ENCODE measurements at regions not wholly inside any gene's neighbourhood (a gene's known extent, or its start where the extent isn't known, plus 50 kb on each side); places are given as distances from the start of the nearest gene placed in this dataset.

GRCh38 chr20:19807946-19808330 lies 49.9 kb downstream of the RIN2 start:
- Histone ChIP-seq H3F3A (ENCODE audit: low read depth) (no peaks in the 10 kb centered on the region), H3K4me3 (ENCODE audit: low read length, poor library complexity, severe bottlenecking) (no peak overlapping the region), H3K9me3 (ENCODE audit: insufficient read depth, low read depth, low read length) (no peaks in the 10 kb centered on the region), H2AFZ (ENCODE audit: low read length) (no peak overlapping the region), H4K20me1 (ENCODE audit: insufficient read depth, low read length, poor library complexity, severe bottlenecking) (no peaks in the 10 kb centered on the region), H3K79me2 (ENCODE audit: insufficient read depth, low read length) (no peaks in the 10 kb centered on the region), H3K9ac (ENCODE audit: low read depth, low read length, poor library complexity, severe bottlenecking) (no peak overlapping the region), H3K36me3 (ENCODE audit: insufficient read depth, low read length) (no peaks in the 10 kb centered on the region), H3K4me2 (ENCODE audit: low read depth, low read length, poor library complexity, severe bottlenecking) (no peak overlapping the region), H3K27me3 (ENCODE audit: insufficient read depth, low read length, poor library complexity, severe bottlenecking) (no peaks in the 10 kb centered on the region), H3K4me1 (ENCODE audit: insufficient read depth, low read length, poor library complexity, severe bottlenecking) (no peaks in the 10 kb centered on the region), H3K9me2 (replicated peaks; ENCODE audit: low read depth, low read length) (no peaks in the 10 kb centered on the region)
- TF ChIP-seq EZH2phosphoT487 (IDR thresholded peaks at IDR 0.05; ENCODE audit: borderline replicate concordance), result no peak
- TF ChIP-seq, protein P1, sequence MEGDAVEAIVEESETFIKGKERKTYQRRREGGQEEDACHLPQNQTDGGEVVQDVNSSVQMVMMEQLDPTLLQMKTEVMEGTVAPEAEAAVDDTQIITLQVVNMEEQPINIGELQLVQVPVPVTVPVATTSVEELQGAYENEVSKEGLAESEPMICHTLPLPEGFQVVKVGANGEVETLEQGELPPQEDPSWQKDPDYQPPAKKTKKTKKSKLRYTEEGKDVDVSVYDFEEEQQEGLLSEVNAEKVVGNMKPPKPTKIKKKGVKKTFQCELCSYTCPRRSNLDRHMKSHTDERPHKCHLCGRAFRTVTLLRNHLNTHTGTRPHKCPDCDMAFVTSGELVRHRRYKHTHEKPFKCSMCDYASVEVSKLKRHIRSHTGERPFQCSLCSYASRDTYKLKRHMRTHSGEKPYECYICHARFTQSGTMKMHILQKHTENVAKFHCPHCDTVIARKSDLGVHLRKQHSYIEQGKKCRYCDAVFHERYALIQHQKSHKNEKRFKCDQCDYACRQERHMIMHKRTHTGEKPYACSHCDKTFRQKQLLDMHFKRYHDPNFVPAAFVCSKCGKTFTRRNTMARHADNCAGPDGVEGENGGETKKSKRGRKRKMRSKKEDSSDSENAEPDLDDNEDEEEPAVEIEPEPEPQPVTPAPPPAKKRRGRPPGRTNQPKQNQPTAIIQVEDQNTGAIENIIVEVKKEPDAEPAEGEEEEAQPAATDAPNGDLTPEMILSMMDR (conservative IDR thresholded peaks at IDR 0.05; ENCODE audit: low read length), result no peak

- no peaks in the 10 kb centered on the region for H3K79me2 ChIP-seq (ENCODE audit: insufficient read depth, low read length)
- H3K9ac ChIP-seq (ENCODE audit: low read depth, low read length, poor library complexity, severe bottlenecking), result no peak overlapping the region
- no peaks in the 10 kb centered on the region for H3K27me3 ChIP-seq (ENCODE audit: insufficient read depth, low read length, poor library complexity, severe bottlenecking)
- H3K36me3 ChIP-seq (ENCODE audit: insufficient read depth, low read length), result no peaks in the 10 kb centered on the region
- no peaks in the 10 kb centered on the region for H3K9me2 ChIP-seq (replicated peaks; ENCODE audit: low read depth, low read length)
- no peaks in the 10 kb centered on the region for H4K20me1 ChIP-seq (ENCODE audit: insufficient read depth, low read length, poor library complexity, severe bottlenecking)
- H3K4me1 ChIP-seq (ENCODE audit: insufficient read depth, low read length, poor library complexity, severe bottlenecking), result no peaks in the 10 kb centered on the region
- H3K9me3 ChIP-seq (ENCODE audit: insufficient read depth, low read depth, low read length), result no peaks in the 10 kb centered on the region
- no peaks in the 10 kb centered on the region for H3F3A ChIP-seq (ENCODE audit: low read depth)
- no peak overlapping the region for H3K4me3 ChIP-seq (ENCODE audit: low read length, poor library complexity, severe bottlenecking)
- TF ChIP-seq EZH2phosphoT487 (IDR thresholded peaks at IDR 0.05; ENCODE audit: borderline replicate concordance), result no peak
- TF ChIP-seq, protein P1 (conservative IDR thresholded peaks at IDR 0.05; ENCODE audit: low read length), result no peak
- no peak overlapping the region for H3K4me2 ChIP-seq (ENCODE audit: low read depth, low read length, poor library complexity, severe bottlenecking)
- H2AFZ ChIP-seq (ENCODE audit: low read length), result no peak overlapping the region
These were observed 50.4 kb downstream of the RIN2 start for GRCh38 chr20:19808498-19808897.

DNA sequence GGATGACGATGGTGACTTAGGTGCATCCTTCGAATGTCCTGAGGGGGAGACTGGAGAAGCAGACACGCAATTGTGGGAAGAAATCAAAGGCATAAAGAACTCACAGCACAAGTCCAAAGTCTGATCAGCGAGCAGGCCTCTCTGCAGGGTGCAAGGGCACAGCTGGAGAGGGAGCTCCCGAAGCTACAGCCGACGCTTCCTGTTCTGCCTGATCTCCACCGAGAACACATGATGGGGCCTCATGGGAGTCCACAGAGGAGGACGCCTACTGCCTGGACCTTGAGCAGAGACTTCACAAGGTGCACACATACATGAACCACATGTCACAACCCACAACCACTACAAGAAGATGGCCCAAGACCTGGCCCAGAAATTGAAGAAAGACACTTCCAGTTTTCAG lies 51.4 kb downstream of the RIN2 start:
- H3K9me3 ChIP-seq (ENCODE audit: insufficient read depth, low read depth, low read length), result no peaks in the 10 kb centered on the region
- H3K4me2 ChIP-seq (ENCODE audit: low read depth, low read length, poor library complexity, severe bottlenecking), result no peak overlapping the region
- H4K20me1 ChIP-seq (ENCODE audit: insufficient read depth, low read length, poor library complexity, severe bottlenecking), result no peaks in the 10 kb centered on the region
- no peaks in the 10 kb centered on the region for H3K79me2 ChIP-seq (ENCODE audit: insufficient read depth, low read length)
- H3K9ac ChIP-seq (ENCODE audit: low read depth, low read length, poor library complexity, severe bottlenecking), result no peak overlapping the region
- no peaks in the 10 kb centered on the region for H3K4me1 ChIP-seq (ENCODE audit: insufficient read depth, low read length, poor library complexity, severe bottlenecking)
- no peaks in the 10 kb centered on the region for H3F3A ChIP-seq (ENCODE audit: low read depth)
- no peak overlapping the region for H2AFZ ChIP-seq (ENCODE audit: low read length)
- no peaks in the 10 kb centered on the region for H3K36me3 ChIP-seq (ENCODE audit: insufficient read depth, low read length)
- no peaks in the 10 kb centered on the region for H3K9me2 ChIP-seq (replicated peaks; ENCODE audit: low read depth, low read length)
- H3K4me3 ChIP-seq (ENCODE audit: low read length, poor library complexity, severe bottlenecking), result no peak overlapping the region
- no peak for TF ChIP-seq EZH2phosphoT487 (IDR thresholded peaks at IDR 0.05; ENCODE audit: borderline replicate concordance)
- TF ChIP-seq, protein P1 (conservative IDR thresholded peaks at IDR 0.05; ENCODE audit: low read length), result no peak
- H3K27me3 ChIP-seq (ENCODE audit: insufficient read depth, low read length, poor library complexity, severe bottlenecking), result no peaks in the 10 kb centered on the region

Data from Loucy (cell line).